Midbrain (tissue), 1 donor: ENCODE measurements at regions not wholly inside any gene's neighbourhood (a gene's known extent, or its start where the extent isn't known, plus 50 kb on each side); places are given as distances from the start of the nearest gene placed in this dataset.
"Not testable (repeated sequence)": the region's sequence is repeated elsewhere in the genome, so short reads cannot be mapped to it uniquely, and the experiment has no call there.

Source experiments
- DNase-seq: peaks from one replicate; lab custom pipeline; 2025; lab: John Stamatoyannopoulos, UW

- no peak for DNase-seq
These were observed 309.8 kb upstream of the NCAM1 start for GRCh38 chr11:112651386-112651785.

- no peak for DNase-seq
These were observed 308.3 kb upstream of the NCAM1 start for GRCh38 chr11:112652786-112653390.

- peak; percentile 81 for DNase-seq
These were observed 305.8 kb upstream of the NCAM1 start for GRCh38 chr11:112655371-112655770.

- DNase-seq: no peak
These were observed 304.3 kb upstream of the NCAM1 start for GRCh38 chr11:112656772-112657428.

GRCh38 chr11:112658431-112658878, 302.8 kb upstream of the NCAM1 start:
- DNase-seq: no peak

GRCh38 chr11:112661146-112661545, 300.1 kb upstream of the NCAM1 start:
- no peak for DNase-seq

GRCh38 chr11:112661571-112661970, 299.6 kb upstream of the NCAM1 start:
- DNase-seq: no peak

GRCh38 chr11:112662554-112662953, 298.7 kb upstream of the NCAM1 start:
- no peak for DNase-seq

- DNase-seq: no peak
These were observed 297.1 kb upstream of the NCAM1 start for GRCh38 chr11:112663947-112664634.

- DNase-seq: peak; percentile 51
These were observed 295.9 kb upstream of the NCAM1 start for GRCh38 chr11:112665291-112665690.

- DNase-seq: no peak
These were observed 295.0 kb upstream of the NCAM1 start for GRCh38 chr11:112666253-112666652.

- DNase-seq: no peak
These were observed 290.2 kb upstream of the NCAM1 start for GRCh38 chr11:112670806-112671570.

- not testable (repeated sequence) for DNase-seq
These were observed 287.8 kb upstream of the NCAM1 start for GRCh38 chr11:112673401-112673800.

- no peak for DNase-seq
These were observed 276.1 kb upstream of the NCAM1 start for GRCh38 chr11:112685111-112685510.

- no peak for DNase-seq
These were observed 271.4 kb upstream of the NCAM1 start for GRCh38 chr11:112689851-112690250.

- DNase-seq: no peak
These were observed 267.4 kb upstream of the NCAM1 start for GRCh38 chr11:112693781-112694180.

- DNase-seq: no peak
These were observed 267.0 kb upstream of the NCAM1 start for GRCh38 chr11:112694245-112694644.

GRCh38 chr11:112694813-112695212, 266.4 kb upstream of the NCAM1 start:
- no peak for DNase-seq

GRCh38 chr11:112697391-112698178, 263.6 kb upstream of the NCAM1 start:
- DNase-seq: peak; percentile 90

- no peak for DNase-seq
These were observed 256.1 kb upstream of the NCAM1 start for GRCh38 chr11:112705148-112705547.

GRCh38 chr11:112706863-112707262, 254.4 kb upstream of the NCAM1 start:
- DNase-seq: no peak

GRCh38 chr11:112714340-112714739, 246.9 kb upstream of the NCAM1 start:
- not testable (repeated sequence) for DNase-seq
